Progenitor cell of endocrine pancreas (in vitro differentiated cells): ENCODE measurements at regions not wholly inside any gene's neighbourhood (a gene's known extent, or its start where the extent isn't known, plus 50 kb on each side); places are given as distances from the start of the nearest gene placed in this dataset.

Experiments
- DNase-seq: peaks from one replicate; pipeline ENCODE4 v3.0.0; 2021; ENCODE audit warnings: low spot score; ENCODE audit not compliant: unreplicated experiment
- H3K27ac Mint-ChIP-seq: 2 replicates; pipeline ENCODE4 v1.8.0; 2021; ENCODE audit warnings: mild to moderate bottlenecking, moderate library complexity, mixed read lengths
- H3K27me3 Mint-ChIP-seq: 2 replicates; pipeline ENCODE4 v1.8.0; 2021; ENCODE audit warnings: mixed read lengths
- H3K36me3 Mint-ChIP-seq: 2 replicates; pipeline ENCODE4 v1.8.0; 2022; ENCODE audit warnings: mixed read lengths; ENCODE audit not compliant: insufficient read depth
- H3K4me1 Mint-ChIP-seq: 2 replicates; pipeline ENCODE4 v1.8.0; 2021; ENCODE audit warnings: low read depth, mixed read lengths
- H3K4me3 Mint-ChIP-seq: 2 replicates; pipeline ENCODE4 v1.8.0; 2021; ENCODE audit warnings: low read depth, mild to moderate bottlenecking, moderate library complexity, mixed read lengths
- H3K9me3 Mint-ChIP-seq: 2 replicates; pipeline ENCODE4 v1.8.0; 2021; ENCODE audit warnings: low read depth, mixed read lengths
- CTCF ChIP-seq: fragments of 200-600 bp; sonication (generic); IDR thresholded peaks from one replicate; pipeline ENCODE4 v1.5.0; 2021; ENCODE audit warnings: antibody characterized with exemption, mild to moderate bottlenecking; ENCODE audit not compliant: unreplicated experiment

- H3K4me1 Mint-ChIP-seq: peaks cover 10% of the 10 kb centered on the region
- no peaks in the 10 kb centered on the region for H3K9me3 Mint-ChIP-seq
- no peak for DNase-seq
- H3K36me3 Mint-ChIP-seq: no peaks in the 10 kb centered on the region
- H3K27ac Mint-ChIP-seq: no peak overlapping the region
- H3K4me3 Mint-ChIP-seq: no peak overlapping the region
- no peaks in the 10 kb centered on the region for H3K27me3 Mint-ChIP-seq
- TF ChIP-seq CTCF: no peak
Observed at GRCh38 chr6:98670045-98670746, 164.2 kb upstream of the POU3F2 start.

GRCh38 chr6:98672681-98673475, 161.5 kb upstream of the POU3F2 start:
- no peak for TF ChIP-seq CTCF
- H3K9me3 Mint-ChIP-seq: peaks cover 5% of the 10 kb centered on the region

DNA sequence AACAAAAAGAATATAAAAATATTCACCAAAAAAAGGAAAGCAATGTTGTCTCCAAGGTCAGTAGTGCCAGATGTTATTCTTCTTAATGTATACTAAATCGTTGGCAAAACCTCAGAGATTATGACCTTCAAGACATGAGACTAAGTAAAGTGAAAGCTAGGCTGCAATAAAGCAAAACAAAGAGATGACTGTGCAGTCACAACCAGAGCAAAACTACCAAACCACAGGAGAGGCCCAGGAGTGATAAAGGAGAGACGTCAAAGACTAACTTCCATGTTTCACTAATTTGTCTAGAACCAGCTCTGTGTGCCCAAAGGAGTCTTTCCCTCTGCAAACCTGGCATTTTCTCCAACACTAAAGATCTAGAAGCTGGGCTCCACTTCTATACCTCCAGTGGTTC, 155.9 kb upstream of the POU3F2 start:
- Mint-ChIP-seq H3K4me3 (no peak overlapping the region), H3K4me1 (no peaks in the 10 kb centered on the region), H3K36me3 (no peaks in the 10 kb centered on the region), H3K9me3 (peaks cover 5% of the 10 kb centered on the region), H3K27ac (no peak overlapping the region), H3K27me3 (no peaks in the 10 kb centered on the region)
- no peak for TF ChIP-seq CTCF
- no peak for DNase-seq

More at GRCh38 chr6:98672681-98673475, 161.5 kb upstream of the POU3F2 start:
- H3K4me1 Mint-ChIP-seq: peaks cover 10% of the 10 kb centered on the region
- no peaks in the 10 kb centered on the region for H3K27me3 Mint-ChIP-seq
- DNase-seq: no peak
- no peaks in the 10 kb centered on the region for H3K36me3 Mint-ChIP-seq
- H3K4me3 Mint-ChIP-seq: no peak overlapping the region
- no peak overlapping the region for H3K27ac Mint-ChIP-seq

GRCh38 chr6:98686008-98686601, 148.3 kb upstream of the POU3F2 start:
- no peaks in the 10 kb centered on the region for H3K27me3 Mint-ChIP-seq
- H3K4me3 Mint-ChIP-seq: no peak overlapping the region
- DNase-seq: no peak
- no peaks in the 10 kb centered on the region for H3K36me3 Mint-ChIP-seq
- TF ChIP-seq CTCF: no peak
- no peak overlapping the region for H3K27ac Mint-ChIP-seq
- no peaks in the 10 kb centered on the region for H3K9me3 Mint-ChIP-seq
- no peaks in the 10 kb centered on the region for H3K4me1 Mint-ChIP-seq

DNA sequence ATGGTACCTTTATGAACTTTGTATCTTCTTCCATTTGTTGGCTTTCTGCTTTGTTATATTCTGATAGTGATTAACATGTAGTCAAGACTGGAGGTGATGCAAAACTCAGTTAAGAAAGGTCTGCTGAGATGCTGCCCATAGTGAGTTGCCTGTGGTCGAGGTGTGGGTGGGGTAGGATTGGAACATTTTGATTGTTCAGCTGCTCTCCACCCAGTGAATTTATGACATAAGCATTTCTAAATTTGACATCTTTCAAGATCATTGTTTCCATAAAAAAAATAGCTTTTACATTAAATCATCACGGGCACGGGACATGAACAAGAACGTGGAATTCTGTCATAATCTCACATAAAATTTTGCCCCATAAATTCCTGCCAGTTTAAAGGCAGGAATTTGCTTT, 146.6 kb upstream of the POU3F2 start:
- Mint-ChIP-seq H3K27ac (no peak overlapping the region), H3K4me3 (no peak overlapping the region), H3K36me3 (no peaks in the 10 kb centered on the region), H3K27me3 (no peaks in the 10 kb centered on the region), H3K9me3 (no peaks in the 10 kb centered on the region), H3K4me1 (no peaks in the 10 kb centered on the region)
- no peak for DNase-seq
- no peak for TF ChIP-seq CTCF
